CD4-positive, alpha-beta T cell treated with Interferon gamma for 1 hour (primary cell): ENCODE measurements at regions not wholly inside any gene's neighbourhood (a gene's known extent, or its start where the extent isn't known, plus 50 kb on each side); places are given as distances from the start of the nearest gene placed in this dataset.

ENCODE experiments used
- DNase-seq: peaks from one replicate; pipeline ENCODE4 v3.0.0-alpha.2; 2020

DNA sequence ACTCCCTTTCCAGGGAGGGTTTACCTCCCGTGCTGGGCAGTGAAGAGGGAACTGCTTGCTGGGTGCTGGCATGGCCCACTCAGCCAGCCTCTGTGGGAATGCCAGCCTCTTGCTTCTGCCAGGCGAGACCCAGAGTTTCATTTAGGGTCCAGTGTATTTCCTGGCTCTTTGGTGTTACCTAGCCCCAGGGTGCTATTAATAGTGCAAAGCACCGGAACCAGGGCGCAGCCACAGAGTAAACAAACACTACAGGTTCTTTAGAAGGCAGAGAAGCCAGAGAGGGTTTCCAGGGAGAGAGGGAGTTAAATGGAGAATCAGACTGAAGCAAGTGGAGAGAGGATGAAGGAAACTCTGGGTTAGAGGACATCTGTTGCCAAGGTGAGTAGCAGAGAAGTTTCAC, 74.9 kb upstream of the SPATA13 start:
- DNase-seq = no peak

DNA sequence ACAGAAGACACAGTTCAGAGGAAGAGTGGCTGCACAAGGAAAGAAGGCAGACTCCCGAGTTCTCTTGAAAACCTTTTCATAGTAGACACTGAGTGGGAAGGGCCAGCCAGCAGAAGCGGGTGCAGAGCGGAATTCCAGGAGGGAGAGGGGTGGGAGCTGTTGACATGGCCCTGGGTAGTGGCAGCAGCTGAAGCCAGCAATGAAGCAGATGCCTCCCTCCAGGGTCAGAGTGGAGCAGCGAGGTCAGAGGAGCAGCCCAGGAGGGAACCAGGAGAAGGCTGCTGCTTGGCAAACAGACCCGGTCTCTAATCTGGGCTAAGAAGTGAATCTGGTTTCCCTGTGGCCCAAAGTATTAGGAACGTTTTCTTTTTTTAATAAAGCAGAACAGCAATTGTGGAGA, 73.9 kb upstream of the SPATA13 start:
- no peak for DNase-seq

DNA sequence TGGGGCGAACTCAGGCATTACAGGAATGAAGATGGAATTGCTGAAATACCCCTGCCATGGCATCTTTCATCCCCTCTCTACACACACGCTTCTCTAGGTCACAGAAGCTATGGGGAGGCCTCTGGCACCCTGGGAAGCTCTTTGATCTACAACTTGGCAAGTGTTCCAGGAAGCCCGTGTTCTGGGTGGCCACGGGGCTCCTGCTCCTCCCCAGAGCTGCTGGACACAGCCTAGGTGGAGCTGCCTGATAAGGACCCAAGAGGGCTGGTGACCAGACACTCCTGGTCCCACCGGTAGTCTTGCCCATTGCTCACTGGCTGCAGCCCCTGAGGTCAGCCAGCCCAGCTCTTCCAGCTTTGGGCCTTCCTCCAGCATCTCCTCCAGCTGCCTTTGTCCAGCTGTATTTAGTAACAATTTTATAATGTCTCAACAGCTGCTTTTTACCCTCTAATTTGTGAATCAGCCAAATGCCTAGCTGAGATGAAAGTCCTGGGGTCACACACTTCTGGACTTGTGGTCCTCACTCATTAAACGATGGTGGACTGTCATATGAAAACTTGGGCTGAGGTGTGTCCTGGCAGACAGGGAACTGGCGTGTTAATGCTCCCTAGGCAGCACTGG, 72.8 kb upstream of the SPATA13 start:
- DNase-seq = no peak

DNA sequence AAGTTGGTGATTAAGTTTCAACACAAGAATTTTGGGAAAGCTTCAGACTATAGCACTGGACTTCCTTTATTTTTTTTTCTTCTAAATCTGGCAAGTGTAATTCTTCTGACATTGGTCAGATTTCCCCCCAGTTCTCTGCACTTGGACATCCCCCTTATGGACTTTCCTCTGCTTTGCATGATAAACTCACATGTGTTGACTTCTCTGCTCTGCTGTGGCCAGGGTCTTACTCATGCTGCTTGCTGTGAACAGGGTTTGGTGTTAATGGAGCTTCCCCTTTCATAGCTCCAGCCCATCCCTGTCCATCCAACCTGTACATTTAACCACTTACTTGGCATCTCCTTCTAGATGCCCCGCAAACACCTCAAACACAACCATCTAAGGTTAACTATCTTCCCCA, 70.5 kb upstream of the SPATA13 start:
- DNase-seq = no peak

DNA sequence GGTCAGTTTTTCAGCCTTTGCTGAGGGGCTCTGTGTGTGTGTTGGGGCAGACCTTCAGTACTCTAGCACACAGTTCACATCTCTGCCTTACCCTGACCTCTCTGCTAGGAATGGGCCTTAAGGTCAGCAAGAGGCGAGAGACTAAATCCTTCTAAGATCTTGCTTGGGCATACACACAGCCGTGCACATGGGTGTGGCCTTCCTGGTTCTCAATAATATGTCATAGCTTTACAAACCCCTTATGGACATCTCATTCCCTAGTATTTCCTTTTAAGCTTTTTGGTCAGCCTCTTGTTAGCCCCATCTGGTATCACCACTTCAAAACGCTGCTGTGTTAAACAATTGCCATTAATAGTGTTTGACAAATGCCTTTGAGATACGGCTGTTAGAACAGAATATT, 69.4 kb upstream of the SPATA13 start:
- no peak for DNase-seq

DNA sequence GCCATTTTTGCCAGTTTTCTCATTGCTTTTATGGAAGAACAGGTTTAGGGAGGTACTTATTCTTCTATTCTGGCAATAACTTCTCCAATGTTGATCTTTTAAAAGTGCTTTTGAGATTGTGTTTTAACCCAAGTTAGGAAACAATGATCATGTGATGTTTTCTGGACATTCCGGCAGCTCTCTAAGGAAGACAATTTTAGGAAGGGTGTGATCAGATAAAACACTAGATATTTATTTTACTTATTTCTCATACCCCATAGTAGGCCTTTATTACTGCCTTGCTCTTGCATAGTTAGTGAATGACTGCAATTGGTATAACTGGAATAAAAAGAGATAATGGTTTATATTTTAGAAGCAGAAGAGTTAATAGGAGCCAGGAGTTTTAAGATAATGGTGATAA, 68.4 kb upstream of the SPATA13 start:
- no peak for DNase-seq

DNA sequence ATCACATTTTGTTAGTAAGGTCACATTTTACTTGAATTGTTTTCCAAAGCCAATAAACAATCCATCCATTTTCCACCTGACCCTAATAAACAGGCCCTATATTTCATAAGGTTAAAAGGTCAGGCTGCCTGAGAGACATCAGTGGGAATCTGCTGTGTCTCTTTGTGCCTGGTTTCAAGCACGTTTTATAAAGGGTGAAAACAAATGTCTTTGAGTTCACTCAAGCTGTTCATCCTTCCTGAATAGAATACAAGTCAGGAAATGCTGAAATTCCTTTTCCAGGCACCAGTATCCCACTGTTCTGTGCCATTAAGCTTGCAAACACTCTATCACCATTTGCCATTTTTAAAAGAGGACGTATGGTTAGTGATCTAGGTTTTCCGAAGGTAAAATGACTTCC, 67.5 kb upstream of the SPATA13 start:
- no peak for DNase-seq

DNA sequence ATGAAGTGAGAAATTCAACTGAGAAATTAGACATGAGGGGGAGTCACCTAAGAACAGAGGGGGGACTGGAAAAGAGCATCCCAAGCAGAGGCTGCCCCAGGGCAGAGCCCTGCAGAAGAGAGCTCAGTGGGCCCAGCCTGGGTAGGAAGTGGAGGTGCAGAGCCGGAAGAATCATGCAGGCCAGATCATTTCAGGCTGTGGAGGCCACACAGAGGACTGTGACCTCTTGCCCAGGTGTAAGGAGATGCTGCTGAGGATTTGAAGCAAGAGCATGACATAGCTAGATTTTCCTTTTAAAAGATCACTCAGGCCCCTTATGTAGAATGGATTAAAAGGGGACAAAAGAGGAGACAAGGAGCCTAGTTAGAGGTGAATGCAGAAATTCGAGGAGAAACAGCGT, 63.9 kb upstream of the SPATA13 start:
- DNase-seq = no peak

DNA sequence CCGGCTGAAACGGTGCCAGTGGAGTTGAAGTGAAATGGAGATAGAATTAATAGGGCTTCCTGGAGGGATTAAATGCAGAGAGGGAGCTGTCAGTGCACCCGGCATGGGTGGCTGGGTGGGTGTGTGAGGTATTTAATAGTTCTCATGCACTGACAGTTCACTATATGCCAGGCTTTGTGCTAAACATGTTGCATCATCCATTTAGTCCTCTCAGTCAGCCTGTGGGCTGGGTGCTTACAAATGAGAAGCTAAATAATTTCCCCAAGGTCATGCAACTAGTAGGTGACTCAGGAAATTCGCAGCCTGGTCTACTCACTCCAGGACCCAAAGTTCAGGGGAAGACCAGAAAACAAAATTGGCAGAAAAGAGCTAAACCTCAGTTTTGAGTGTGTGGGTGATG, 63.5 kb upstream of the SPATA13 start:
- DNase-seq = no peak

DNA sequence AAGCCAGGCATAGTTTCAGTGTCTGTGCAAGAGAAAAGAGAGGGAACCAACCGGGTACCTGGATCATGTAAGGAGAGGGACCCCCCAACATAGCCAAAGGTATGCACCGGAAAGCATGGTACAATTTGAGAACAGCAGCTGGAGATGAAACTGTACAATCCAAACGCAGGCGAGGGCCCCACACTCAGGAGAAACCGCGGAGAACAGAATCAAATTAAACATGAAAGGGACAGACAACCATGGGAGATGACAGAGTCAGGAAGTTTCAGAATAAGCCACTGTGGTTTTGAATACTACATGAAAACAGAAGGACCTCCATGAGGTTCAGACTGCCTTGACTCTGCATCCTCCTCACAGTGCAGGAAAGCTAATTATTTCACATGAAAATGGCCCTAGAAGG, 62.9 kb upstream of the SPATA13 start:
- no peak for DNase-seq

DNA sequence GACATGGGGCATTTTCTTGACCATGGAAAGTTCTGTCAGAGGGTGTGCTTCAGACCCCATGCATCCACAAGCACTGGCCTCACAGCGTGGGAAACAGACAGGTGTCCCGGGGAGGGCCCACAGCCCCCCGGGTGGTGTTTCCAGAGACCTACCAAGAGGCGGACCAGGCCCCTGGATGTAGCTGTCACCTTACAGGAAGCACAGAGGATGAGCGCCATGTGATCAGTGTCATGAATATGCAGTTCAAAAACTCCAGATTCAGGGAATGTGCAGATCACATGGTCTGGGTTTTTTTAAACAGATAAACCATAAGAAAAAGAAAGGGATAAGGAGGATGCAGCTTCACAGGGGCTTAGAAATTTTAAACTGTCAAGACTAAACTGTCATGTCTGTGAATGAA, 61.0 kb upstream of the SPATA13 start:
- DNase-seq = no peak

DNA sequence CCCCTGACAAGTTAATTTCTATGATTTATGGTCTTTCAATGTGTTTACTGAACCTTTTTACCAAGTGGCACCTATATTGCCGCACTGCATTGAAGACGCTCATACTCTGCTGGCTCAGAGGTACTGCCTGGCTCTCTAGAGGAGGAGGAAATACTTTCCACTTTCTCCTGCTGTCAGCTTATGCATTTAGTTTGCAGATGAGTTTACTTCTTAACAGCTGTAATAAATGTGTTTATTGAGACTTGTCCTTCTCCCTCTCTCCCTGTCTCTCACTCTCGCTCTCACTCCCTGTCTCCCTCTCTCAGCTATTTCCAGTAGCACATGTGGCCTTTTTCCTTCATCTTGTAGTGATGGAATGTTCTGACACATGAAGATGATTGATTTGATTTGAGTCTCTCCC, 60.3 kb upstream of the SPATA13 start:
- DNase-seq = no peak

DNA sequence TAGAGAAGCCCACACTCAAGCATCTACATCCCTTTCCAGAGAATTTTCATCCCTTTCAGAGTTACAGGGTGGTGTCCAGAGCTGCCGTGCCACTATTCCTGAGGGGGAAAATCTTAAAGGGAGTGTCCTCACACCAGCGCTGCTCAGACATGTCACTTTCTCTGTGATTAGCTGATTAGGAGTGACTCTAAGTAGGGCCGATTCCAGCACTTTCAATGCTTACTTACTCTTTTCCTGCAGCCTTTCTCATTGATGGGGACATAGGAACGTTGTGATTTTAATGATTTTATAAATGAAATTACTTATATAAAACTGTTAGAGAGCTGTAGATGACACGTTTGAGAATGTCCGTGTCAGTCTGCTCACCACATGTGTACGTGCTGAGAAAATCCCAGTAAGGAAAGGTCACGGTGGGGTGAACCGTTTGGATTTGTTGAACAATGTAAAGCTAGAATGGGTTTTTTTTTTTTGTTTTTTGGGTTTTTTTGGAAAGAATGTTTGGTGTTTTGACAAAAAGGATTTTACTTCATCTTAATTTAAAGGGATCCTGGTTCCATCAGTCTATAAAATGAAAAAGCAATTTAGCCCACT, 56.6 kb upstream of the SPATA13 start:
- no peak for DNase-seq

DNA sequence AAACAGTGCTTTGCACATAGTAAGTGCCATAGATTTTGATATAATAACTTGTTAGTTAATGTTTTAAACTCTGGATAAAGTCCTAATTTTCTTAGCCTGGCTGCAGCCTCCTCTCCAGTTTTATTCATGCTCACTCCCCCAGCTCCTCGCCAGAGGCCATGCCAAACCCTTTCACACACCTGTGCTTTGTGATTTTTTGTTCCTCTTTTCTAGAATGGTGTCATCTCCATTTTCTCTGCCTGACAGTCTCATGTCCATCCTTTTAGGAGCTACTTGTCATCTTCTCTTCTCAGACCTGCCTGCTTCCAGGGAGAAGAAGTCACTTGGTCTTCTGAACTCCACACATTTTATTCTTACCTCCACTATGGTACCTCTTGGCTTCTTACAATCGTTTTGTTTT, 55.8 kb upstream of the SPATA13 start:
- DNase-seq = no peak

DNA sequence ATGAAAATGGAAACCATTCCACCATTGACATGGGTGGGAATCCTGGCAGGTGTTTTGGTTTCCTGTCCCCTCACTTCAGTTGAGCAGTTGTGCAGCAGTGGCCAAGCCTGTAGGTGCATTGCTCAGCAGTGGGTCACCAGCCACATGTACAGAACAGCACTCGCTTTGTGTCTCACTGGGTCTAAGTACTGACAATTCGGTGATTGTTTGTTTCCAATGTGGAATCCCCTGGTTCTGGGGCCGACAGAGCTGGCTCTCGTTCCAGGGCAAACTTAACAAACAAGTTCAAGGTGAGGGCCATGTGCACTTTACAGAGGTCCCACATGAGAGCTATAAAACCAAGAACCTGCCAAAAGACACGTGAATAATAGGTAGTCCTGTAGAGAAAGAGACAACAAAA, 54.1 kb upstream of the SPATA13 start:
- no peak for DNase-seq

DNA sequence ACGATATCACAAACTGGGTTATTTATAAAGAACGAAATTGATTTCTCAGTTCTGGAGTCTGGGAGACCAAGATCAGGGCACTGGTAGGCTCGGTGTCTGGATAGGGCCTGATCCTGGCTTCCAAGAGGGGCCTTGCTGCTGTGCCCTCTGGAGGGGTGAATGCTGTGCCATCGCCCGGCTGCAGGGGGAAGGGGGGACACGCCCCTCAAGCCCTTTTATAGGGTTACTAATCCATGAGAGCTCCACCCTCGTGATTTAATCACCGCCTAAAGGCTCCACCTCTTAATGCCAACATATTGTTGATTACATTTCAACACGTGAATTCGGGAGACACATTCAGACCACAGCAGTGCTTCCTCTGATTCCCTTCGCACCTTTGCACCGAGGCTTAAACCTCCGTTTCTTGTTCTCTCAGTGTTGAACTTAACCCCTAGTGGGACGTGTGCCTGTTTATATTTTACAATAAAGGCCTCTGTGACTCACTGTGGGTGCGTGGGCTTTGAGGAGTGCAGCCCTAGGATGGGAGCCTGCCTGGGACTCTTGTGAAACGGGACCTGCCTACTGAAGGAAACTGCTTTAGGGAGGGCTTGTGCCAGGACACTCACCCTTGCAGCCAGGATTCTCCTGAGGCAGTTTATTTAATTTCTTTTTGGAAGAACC, 52.4 kb upstream of the SPATA13 start:
- no peak for DNase-seq

DNA sequence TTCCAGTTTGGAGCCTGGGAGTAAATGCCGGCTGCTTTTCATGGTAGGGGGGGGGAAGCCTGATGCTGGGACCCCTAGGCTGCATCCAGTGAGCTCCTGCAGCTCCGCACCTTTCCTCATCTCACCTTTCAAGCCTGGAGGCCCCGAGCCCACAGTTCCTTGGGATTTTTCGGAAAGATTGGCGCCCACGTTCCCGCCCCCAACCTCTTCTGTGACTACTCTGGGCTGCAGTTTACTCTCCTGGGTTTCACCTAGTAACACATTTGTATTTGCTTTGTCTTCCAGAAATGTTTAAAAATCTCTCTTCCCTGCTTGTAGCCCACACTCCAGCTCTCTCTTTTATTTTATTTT, 51.9 kb upstream of the SPATA13 start:
- no peak for DNase-seq

DNA sequence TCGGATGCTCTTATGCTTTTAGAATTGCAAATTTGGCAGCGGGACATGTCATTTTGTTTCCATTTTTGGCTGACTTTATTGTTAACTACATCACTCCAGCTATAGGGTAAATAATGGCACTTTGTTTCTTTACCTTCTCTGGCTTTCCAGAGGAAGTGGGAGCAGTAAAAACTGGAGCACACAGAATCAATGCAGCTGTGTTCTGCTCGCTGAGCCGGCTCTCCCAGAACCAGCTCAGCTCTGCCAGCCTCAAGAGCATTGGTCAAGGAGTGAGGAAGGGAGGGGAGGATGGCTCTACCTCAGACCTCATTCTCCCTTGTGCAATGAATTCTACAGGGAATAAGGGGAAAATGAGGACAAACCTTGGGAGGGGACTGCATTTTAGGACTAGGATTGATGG, 50.5 kb upstream of the SPATA13 start:
- DNase-seq = no peak
